GM12878 (cell line): ENCODE measurements at regions not wholly inside any gene's neighbourhood (a gene's known extent, or its start where the extent isn't known, plus 50 kb on each side); places are given as distances from the start of the nearest gene placed in this dataset.
A peak's percentile ranks its signal among the peaks of the same experiment; 100 is the strongest.

Experiments
- ATAC-seq: fragments of 200-7000 bp; cut with Tn5 transposase; 3 replicates; pipeline ENCODE4 v1.9.1; 2020; ENCODE audit warnings: mild to moderate bottlenecking, moderate library complexity
- BruUV-seq: library from RNA; stranded (reverse); fragments of 400-500 nt; replicated peaks from 2 replicates; lab custom pipeline; 2021; lab: Mats Ljungman, UMichigan
- CTCF ChIA-PET: fragments of 300-600 bp; sonication (Branson Sonifier 250); formaldehyde crosslinking; extraction: SDS; loops from one replicate; lab custom pipeline; 2021; ENCODE audit warnings: inconsistent platforms; lab: Yijun Ruan, JAX
- POLR2A ChIA-PET: fragments of 350-600 bp; formaldehyde crosslinking; extraction: SDS; loops from one replicate; lab custom pipeline; 2021; ENCODE audit warnings: inconsistent platforms; lab: Charles Lee
- RAD21 ChIA-PET: fragments of 300-600 bp; sonication (Branson Sonifier 250); formaldehyde crosslinking; loops from one replicate; lab custom pipeline; 2023; ENCODE audit warnings: antibody characterized with exemption; ENCODE audit not compliant: unreplicated experiment; lab: Charles Lee
- SMC1A ChIA-PET: fragments of 300-600 bp; sonication (Branson Sonifier 250); formaldehyde crosslinking; loops from one replicate; lab custom pipeline; 2023; ENCODE audit not compliant: unreplicated experiment, uncharacterized antibody; lab: Charles Lee
- DNase-seq: peaks from one replicate; pipeline ENCODE4 v3.0.0-alpha.2; 2011; ENCODE audit warnings: low read depth, low spot score
- FAIRE-seq: peaks from 3 replicates; lab custom pipeline; 2011; peaks lifted over from hg19 to GRCh38; lab: Jason Lieb, UNC
- H2AFZ ChIP-seq: 2 replicates; pipeline ENCODE4 v1.6.0; 2011; ENCODE audit warnings: low read depth, low read length, control low read depth; ENCODE audit not compliant: control insufficient read depth
- H3K27ac ChIP-seq: 2 replicates; pipeline ENCODE4 v1.5.1; 2011; ENCODE audit warnings: control low read depth; ENCODE audit not compliant: control insufficient read depth, insufficient read depth
- H3K27me3 ChIP-seq, 2 experiments: replicated peaks in 1 of 2; 2 replicates each; pipeline versions ENCODE4 v1.6.0 to v1.6.1; 2011; ENCODE audit warnings: low read length in 1 of 2; ENCODE audit not compliant: control insufficient read depth in 2 of 2, insufficient read depth in 2 of 2
- H3K36me3 ChIP-seq, 2 experiments: 2 replicates each; pipeline ENCODE4 v1.5.1; 2011; ENCODE audit warnings: low read length in 1 of 2; ENCODE audit not compliant: control insufficient read depth in 2 of 2, insufficient read depth in 2 of 2
- H3K4me1 ChIP-seq: 2 replicates; pipeline ENCODE4 v1.6.1; 2011; ENCODE audit warnings: mild to moderate bottlenecking, low read length, moderate library complexity, mixed read lengths; ENCODE audit not compliant: control insufficient read depth, insufficient read depth
- H3K4me2 ChIP-seq: 2 replicates; pipeline ENCODE4 v1.6.0; 2011; ENCODE audit warnings: control low read depth; ENCODE audit not compliant: control insufficient read depth, insufficient read depth
- H3K4me3 ChIP-seq: fragments of 200-600 bp; sonication (generic); 2 replicates; pipeline ENCODE4 v1.5.1; 2016
- H3K79me2 ChIP-seq: 2 replicates; pipeline ENCODE4 v1.6.0; 2011; ENCODE audit warnings: low read length; ENCODE audit not compliant: control insufficient read depth, insufficient read depth
- H3K9ac ChIP-seq: 2 replicates; pipeline ENCODE4 v1.8.0; 2011; ENCODE audit warnings: low read length, control low read depth, mixed read lengths; ENCODE audit not compliant: control insufficient read depth, insufficient read depth
- H3K9me3 ChIP-seq: replicated peaks from 3 replicates; pipeline ENCODE4 v1.5.1; 2011; ENCODE audit warnings: mild to moderate bottlenecking, low read length; ENCODE audit not compliant: control insufficient read depth, insufficient read depth
- H4K20me1 ChIP-seq: 2 replicates; pipeline ENCODE4 v1.6.0; 2011; ENCODE audit not compliant: control insufficient read depth, insufficient read depth
- FOS ChIP-seq: IDR thresholded peaks from 3 replicates; pipeline ENCODE4 v1.6.1; 2011; ENCODE audit warnings: borderline replicate concordance; ENCODE audit not compliant: insufficient read length; ENCODE audit errors: extremely low read depth
- POLR2AphosphoS2 ChIP-seq: IDR thresholded peaks from 2 replicates; pipeline ENCODE4 v1.6.1; 2011; ENCODE audit warnings: low read depth, mild to moderate bottlenecking, low read length, improper control_type of control experiment, moderate library complexity
- RFX5 ChIP-seq: IDR thresholded peaks from 2 replicates; pipeline ENCODE4 v1.6.1; 2011; ENCODE audit warnings: low read depth, low read length, improper control_type of control experiment
- RUNX3 ChIP-seq: IDR thresholded peaks from 2 replicates; pipeline ENCODE4 v1.6.1; 2012; ENCODE audit warnings: low read length, inconsistent platforms
- TCF3 ChIP-seq: IDR thresholded peaks from 2 replicates; pipeline ENCODE4 v1.6.1; 2012; ENCODE audit warnings: low read depth, mild to moderate bottlenecking, low read length, borderline replicate concordance; ENCODE audit not compliant: insufficient read depth
- YY1 ChIP-seq: IDR thresholded peaks from 2 replicates; pipeline ENCODE4 v1.6.1; 2011; ENCODE audit warnings: low read depth, mild to moderate bottlenecking, low read length
- ZBED1 ChIP-seq: IDR thresholded peaks from 2 replicates; pipeline ENCODE4 v1.6.1; 2016; ENCODE audit warnings: borderline replicate concordance
- WGBS: methylation state at CpG from one replicate; pipeline ENCODE4 v1.1.6; 2016; ENCODE audit warnings: low lambda C conversion rate; ENCODE audit not compliant: insufficient replicate concordance, insufficient coverage; ENCODE audit errors: missing lambda C conversion rate; 5-methylcytosine and 5-hydroxymethylcytosine counted together
- in situ Hi-C: fragments of 300-500 bp; cut with MboI; formaldehyde crosslinking; loops from 9 replicates; pipeline ENCODE4 v1.14.3; 2018; ENCODE audit warnings: mixed read lengths
- intact Hi-C: fragments of 100-400 bp; cut with micrococcal nuclease; formaldehyde crosslinking; loops from one replicate; pipeline ENCODE4 v1.14.2; 2022; ENCODE audit not compliant: unreplicated experiment

DNA sequence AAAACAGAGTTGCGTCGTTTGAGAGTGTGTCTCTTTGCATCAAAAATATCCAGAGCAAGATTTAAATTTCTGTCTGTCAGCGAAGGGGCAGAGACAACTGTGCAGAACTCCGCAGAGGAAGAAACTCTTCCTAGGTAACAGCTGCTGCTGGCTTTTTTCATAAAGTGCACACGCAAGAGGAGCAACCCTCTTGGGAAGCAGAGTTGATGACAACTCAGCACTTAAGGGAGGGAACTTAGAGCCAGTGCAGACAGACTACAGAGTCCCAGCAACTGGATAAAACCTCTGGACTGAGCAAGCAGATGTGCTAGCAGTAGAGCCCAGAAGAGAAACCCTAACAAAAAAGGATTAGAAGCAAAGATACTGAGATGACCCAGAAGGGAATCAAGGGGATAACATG, 337.1 kb downstream of the PCNX1 start:
- Histone ChIP-seq H3K79me2 (no peaks in the 10 kb centered on the region), H3K4me2 (no peak overlapping the region), H3K27me3 (no peaks in the 10 kb centered on the region), H3K4me1 (no peaks in the 10 kb centered on the region; the same call in 1 of the 2 replicates), H3K27ac (no peak overlapping the region), H2AFZ (no peak overlapping the region), H3K9ac (no peak overlapping the region), H4K20me1 (no peaks in the 10 kb centered on the region), H3K9me3 (peaks cover 3% of the 10 kb centered on the region; the same call in 1 of the 3 replicates), H3K4me3 (no peak overlapping the region), H3K36me3 (no peaks in the 10 kb centered on the region)
- ChIA-PET CTCF (no interaction called here), POLR2A (no interaction called here), SMC1A (no interaction called here), RAD21 (no interaction called here)
- intact Hi-C loops (no loop called here), in situ Hi-C loops (no loop called here)
- DNase-seq (no peak), ATAC-seq (no peak), FAIRE-seq (no peak)
- TF ChIP-seq YY1: no peak
- no peak for TF ChIP-seq RFX5
- no peak for TF ChIP-seq ZBED1
- no peak for TF ChIP-seq POLR2AphosphoS2
- TF ChIP-seq FOS: no peak
- WGBS: 80% methylated on average over 5 of the region's 5 CpGs
- BruUV-seq: no TSS peak

DNA sequence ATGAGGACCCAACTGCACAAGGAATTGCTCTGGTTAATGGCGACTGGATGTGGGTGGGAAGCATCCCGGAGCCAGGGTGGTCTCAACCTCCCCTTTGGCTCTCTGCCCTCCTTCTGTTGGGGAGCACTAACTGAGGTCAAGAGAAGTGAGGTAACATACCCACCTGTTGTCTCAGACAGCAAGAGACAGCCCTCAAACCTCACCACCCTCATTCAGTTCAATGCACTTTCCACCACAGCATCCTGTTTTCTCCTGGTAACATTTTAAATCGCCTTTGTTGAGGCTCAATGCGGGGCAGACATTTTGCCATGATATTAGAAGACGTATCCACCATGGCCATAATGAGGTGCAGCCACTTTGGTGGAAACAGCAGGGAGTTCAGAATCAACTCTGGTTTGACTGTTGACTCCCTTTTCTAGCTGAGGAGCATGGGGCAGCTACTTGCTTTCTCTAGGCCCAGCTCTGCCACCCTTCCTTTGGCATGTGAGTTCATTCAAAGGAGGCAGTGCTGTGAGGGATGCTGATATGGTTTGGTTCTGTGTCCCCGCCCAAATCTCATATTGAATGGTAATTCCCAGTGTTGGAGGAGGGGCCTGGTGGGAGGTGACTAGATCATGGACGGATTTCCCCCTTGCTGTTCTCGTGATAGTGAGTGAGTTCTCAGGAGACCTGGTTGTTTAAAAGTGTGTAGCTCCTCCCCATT, 338.6 kb downstream of the PCNX1 start:
- ATAC-seq (no peak), FAIRE-seq (no peak), DNase-seq (no peak)
- Histone ChIP-seq H3K79me2 (no peaks in the 10 kb centered on the region), H3K27me3 (no peaks in the 10 kb centered on the region), H3K9ac (no peak overlapping the region), H3K4me1 (no peaks in the 10 kb centered on the region; the same call in 1 of the 2 replicates), H2AFZ (peak overlapping the region; percentile 50)
- WGBS: 45% methylated on average over 8 of the region's 8 CpGs
- in situ Hi-C loops: no loop called here
- SMC1A ChIA-PET: interaction anchor here (0.8 kb wide), 1 partner anchor 42 kb away, joined by 3 read pairs; no protein-coding TSS in a partner anchor
- no TSS peak for BruUV-seq
- no peak; the same call in 1 of the 2 replicates for TF ChIP-seq RUNX3
- TF ChIP-seq TCF3: 0 out of 2 replicates have a peak, but pooled peaks have one; percentile 37
- TF ChIP-seq, all 136 proteins: peak for 1
- ChIA-PET POLR2A (no interaction called here), RAD21 (no interaction called here), CTCF (no interaction called here)
- Histone ChIP-seq H3K4me2 (no peak overlapping the region), H3K9me3 (peaks cover 3% of the 10 kb centered on the region; the same call in 1 of the 3 replicates), H4K20me1 (no peaks in the 10 kb centered on the region), H3K36me3 (no peaks in the 10 kb centered on the region), H3K4me3 (no peak overlapping the region), H3K27ac (no peak overlapping the region)
- intact Hi-C loops: no loop called here
